Erythroblast (primary cell): ENCODE measurements at regions not wholly inside any gene's neighbourhood (a gene's known extent, or its start where the extent isn't known, plus 50 kb on each side); places are given as distances from the start of the nearest gene placed in this dataset.

Experiments used
- GATA1 ChIP-seq: IDR thresholded peaks from 2 replicates; pipeline ENCODE4 v1.6.1; 2011; ENCODE audit warnings: low read depth, mild to moderate bottlenecking, control low read depth, low read length, moderate library complexity
- POLR2A ChIP-seq: IDR thresholded peaks from 2 replicates; pipeline ENCODE4 v1.6.1; 2011; ENCODE audit warnings: mild to moderate bottlenecking, low read length

GRCh38 chr13:103190841-103191240 lies 124.6 kb upstream of the SLC10A2 start:
- TF ChIP-seq POLR2A (no peak), GATA1 (no peak)
